K562 (cell line): ENCODE measurements at regions not wholly inside any gene's neighbourhood (a gene's known extent, or its start where the extent isn't known, plus 50 kb on each side); places are given as distances from the start of the nearest gene placed in this dataset.
A peak's percentile ranks its signal among the peaks of the same experiment; 100 is the strongest.

Experiments
- ATAC-seq: fragments of 200-7000 bp; cut with Tn5 transposase; 3 replicates; pipeline ENCODE4 v1.9.1; 2020; ENCODE audit warnings: moderate library complexity
- BruUV-seq: library from RNA; stranded (reverse); fragments of 400-500 nt; replicated peaks from 2 replicates; lab custom pipeline; 2021; lab: Mats Ljungman, UMichigan
- CTCF ChIA-PET: fragments of 300-600 bp; formaldehyde crosslinking; extraction: SDS; loops from one replicate; lab custom pipeline; 2021; ENCODE audit warnings: low intra/inter-chr PET ratio; lab: Yijun Ruan, JAX
- POLR2A ChIA-PET: fragments of 300-600, 350-650 bp; sonication (Branson Sonifier 250); formaldehyde crosslinking; extraction: SDS; loops from one replicate; lab custom pipeline; 2021; ENCODE audit warnings: antibody characterized with exemption, inconsistent platforms; lab: Yijun Ruan, JAX
- DNase-seq, 4 experiments: peaks; one replicate each; pipeline versions ENCODE4 v3.0.0 to v3.0.0-alpha.2; 2011 to 2018; ENCODE audit warnings: low spot score in 3 of 4, mixed read lengths in 3 of 4; ENCODE audit errors: extremely low read depth in 1 of 4
- FAIRE-seq: peaks from 2 replicates; lab custom pipeline; 2011; peaks lifted over from hg19 to GRCh38; lab: Jason Lieb, UNC
- H2AFZ ChIP-seq: 2 replicates; pipeline ENCODE4 v1.6.0; 2011; ENCODE audit warnings: low read depth, low read length, control low read depth, inconsistent platforms
- H3K27ac ChIP-seq: fragments of 200-600 bp; 3 replicates; pipeline ENCODE4 v1.8.0; 2011; ENCODE audit warnings: low read depth, mild to moderate bottlenecking, control low read depth, inconsistent platforms, low read length, moderate library complexity, mixed read lengths; ENCODE audit errors: extremely low read depth
- H3K27me3 ChIP-seq, 2 experiments: fragments of 300-600 bp in 1 of 2; 2 replicates in 1 of 2; 3 replicates in 1 of 2; pipeline versions ENCODE4 v1.6.0 to v1.8.0; 2011; ENCODE audit warnings: inconsistent platforms in 2 of 2, low read length in 2 of 2, mild to moderate bottlenecking in 1 of 2, mixed read lengths in 1 of 2, moderate library complexity in 1 of 2; ENCODE audit not compliant: control insufficient read depth in 2 of 2, insufficient read depth in 2 of 2
- H3K36me3 ChIP-seq: fragments of 300-600 bp; 3 replicates; pipeline ENCODE4 v1.8.0; 2011; ENCODE audit warnings: mild to moderate bottlenecking, low read length, inconsistent platforms; ENCODE audit not compliant: control insufficient read depth, insufficient read depth
- H3K4me1 ChIP-seq, 2 experiments: fragments of 200-600 bp in 1 of 2; replicated peaks in 1 of 2; 2 replicates in 1 of 2; 3 replicates in 1 of 2; pipeline versions ENCODE4 v1.5.1 to v1.8.0; 2011; ENCODE audit warnings: inconsistent platforms in 2 of 2, low read length in 2 of 2, mild to moderate bottlenecking in 1 of 2, mixed read lengths in 1 of 2, moderate library complexity in 1 of 2; ENCODE audit not compliant: control insufficient read depth in 2 of 2, insufficient read depth in 2 of 2
- H3K4me2 ChIP-seq: 2 replicates; pipeline ENCODE4 v1.6.1; 2011; ENCODE audit warnings: low read length, control low read depth, inconsistent platforms, mixed read lengths; ENCODE audit not compliant: insufficient read depth
- H3K4me3 ChIP-seq: fragments of 200-600 bp; sonication (generic), shearing (Covaris generic); 2 replicates; pipeline ENCODE4 v1.5.1; 2016; ENCODE audit warnings: control low read depth, inconsistent platforms
- H3K79me2 ChIP-seq: fragments of 200-600 bp; 3 replicates; pipeline ENCODE4 v1.8.0; 2011; ENCODE audit warnings: low read length, inconsistent platforms; ENCODE audit not compliant: control insufficient read depth, insufficient read depth
- H3K9ac ChIP-seq, 2 experiments: 2 replicates each; pipeline versions ENCODE4 v1.6.0 to v1.6.1; 2011; ENCODE audit warnings: low read depth in 2 of 2, low read length in 2 of 2, control low read depth in 1 of 2, inconsistent platforms in 1 of 2, mild to moderate bottlenecking in 1 of 2, mixed read lengths in 1 of 2; ENCODE audit not compliant: insufficient read depth in 1 of 2
- H3K9me1 ChIP-seq: one replicate; pipeline ENCODE4 v1.6.0; 2011; ENCODE audit warnings: inconsistent platforms, mild to moderate bottlenecking, low read length, moderate library complexity; ENCODE audit not compliant: control insufficient read depth, insufficient read depth
- H3K9me3 ChIP-seq: replicated peaks from 2 replicates; pipeline ENCODE4 v1.5.1; 2011; ENCODE audit warnings: low read depth, low read length, inconsistent platforms; ENCODE audit not compliant: control insufficient read depth, insufficient read depth
- H4K20me1 ChIP-seq: replicated peaks from 2 replicates; pipeline ENCODE4 v1.6.1; 2011; ENCODE audit warnings: low read length, inconsistent platforms, mixed read lengths; ENCODE audit not compliant: control insufficient read depth, insufficient read depth
- ATF1 ChIP-seq, 2 experiments: fragments of 450-650 bp in 1 of 2; IDR thresholded peaks; 2 replicates each; pipeline ENCODE4 v1.6.1; 2016; ENCODE audit warnings: missing compliant biosample characterization in 1 of 2, missing genetic modification characterization in 1 of 2
- CBFA2T3 ChIP-seq: fragments of 450-650 bp; IDR thresholded peaks from 2 replicates; pipeline ENCODE4 v1.6.1; 2017
- CBX1 ChIP-seq: sonication (generic); IDR thresholded peaks from 2 replicates; pipeline ENCODE4 v1.6.1; 2016; ENCODE audit warnings: antibody characterized with exemption, low read depth, mild to moderate bottlenecking
- CC2D1A ChIP-seq: fragments of 450-650 bp; IDR thresholded peaks from 2 replicates; pipeline ENCODE4 v1.6.1; 2017; ENCODE audit warnings: mild to moderate bottlenecking
- CCNT2 ChIP-seq: IDR thresholded peaks from 2 replicates; pipeline ENCODE4 v1.6.1; 2011; ENCODE audit warnings: borderline replicate concordance, low read depth, mild to moderate bottlenecking, moderate library complexity, mixed read lengths, low read length; ENCODE audit not compliant: insufficient read length; ENCODE audit errors: extremely low read depth
- CREB1 ChIP-seq, 2 experiments: sonication (generic) in 1 of 2; formaldehyde crosslinking in 1 of 2; IDR thresholded peaks; 2 replicates each; pipeline versions ENCODE4 v1.6.1 to v1.8.0; 2012 to 2022; ENCODE audit warnings: inconsistent platforms in 1 of 2, mild to moderate bottlenecking in 1 of 2, missing genetic modification reagents in 1 of 2, moderate library complexity in 1 of 2
- MTA2 ChIP-seq: fragments of 450-650 bp; IDR thresholded peaks from 2 replicates; pipeline ENCODE4 v1.6.1; 2016; ENCODE audit warnings: low read depth
- PKNOX1 ChIP-seq: fragments of 450-650 bp; IDR thresholded peaks from 2 replicates; pipeline ENCODE4 v1.6.1; 2016
- POLR2AphosphoS5 ChIP-seq: IDR thresholded peaks from 2 replicates; pipeline ENCODE4 v1.6.1; 2011; ENCODE audit warnings: mild to moderate bottlenecking, low read depth, low read length, moderate library complexity; ENCODE audit not compliant: control insufficient read depth, insufficient read depth
- RFX5 ChIP-seq: IDR thresholded peaks from 2 replicates; pipeline ENCODE4 v1.6.1; 2011; ENCODE audit warnings: low read depth, mild to moderate bottlenecking, improper control_type of control experiment, low read length
- SPI1 ChIP-seq: IDR thresholded peaks from 2 replicates; pipeline ENCODE4 v1.6.1; 2011; ENCODE audit warnings: low read depth, low read length, control low read depth, borderline replicate concordance
- TAF15 ChIP-seq: fragments of 200-400 bp; formaldehyde crosslinking; IDR thresholded peaks from 2 replicates; pipeline ENCODE4 v1.6.1; 2017; ENCODE audit warnings: mild to moderate bottlenecking, low read depth, low read length, moderate library complexity
- TCF3 ChIP-seq: sonication (generic); formaldehyde crosslinking; IDR thresholded peaks from 2 replicates; pipeline ENCODE4 v1.4.0; 2020; ENCODE audit warnings: mild to moderate bottlenecking, missing genetic modification reagents
- TOE1 ChIP-seq, 2 experiments: fragments of 450-650 bp in 1 of 2; sonication (generic) in 1 of 2; formaldehyde crosslinking in 1 of 2; IDR thresholded peaks; 2 replicates each; pipeline versions ENCODE4 v1.7.1 to v1.8.0; 2016 to 2022; ENCODE audit warnings: borderline replicate concordance in 2 of 2, mild to moderate bottlenecking in 2 of 2, antibody characterized with exemption in 1 of 2, inconsistent platforms in 1 of 2, low read depth in 1 of 2, missing genetic modification reagents in 1 of 2, moderate library complexity in 1 of 2
- ZBTB17 ChIP-seq: fragments of 450-650 bp; formaldehyde crosslinking; IDR thresholded peaks from 2 replicates; pipeline ENCODE4 v1.4.0; 2020; ENCODE audit warnings: mild to moderate bottlenecking
- ZNF280A ChIP-seq: fragments of 450-650 bp; IDR thresholded peaks from 2 replicates; pipeline ENCODE4 v1.6.1; 2018; ENCODE audit warnings: mild to moderate bottlenecking, low read depth; ENCODE audit not compliant: partially characterized antibody
- ZNF57 ChIP-seq: fragments of 450-650 bp; formaldehyde crosslinking; IDR thresholded peaks from 2 replicates; pipeline ENCODE4 v1.4.0; 2020; ENCODE audit warnings: mild to moderate bottlenecking, moderate library complexity
- ZNF696 ChIP-seq: fragments of 250-450 bp; sonication (Bioruptor Pico); conservative IDR thresholded peaks from 2 replicates; pipeline ENCODE4 v1.4.0; 2020; ENCODE audit warnings: mild to moderate bottlenecking, moderate library complexity
- in situ Hi-C: fragments of 300-500 bp; cut with MboI; formaldehyde crosslinking; loops from 4 replicates; pipeline ENCODE4 v1.15.0; 2018; ENCODE audit warnings: inconsistent platforms, mixed read lengths
- intact Hi-C: fragments of 100-400 bp; cut with micrococcal nuclease; formaldehyde crosslinking; loops from 2 replicates; pipeline ENCODE4 v1.14.2; 2022

- TF ChIP-seq ZNF280A (peak; percentile 49), ZNF696 (CRISPR knock-in tag) (no peak), CBX1 (0 out of 2 replicates have a peak, but pooled peaks have one; percentile 51), TCF3 (CRISPR knock-in tag) (peak; percentile 48; the same call in 1 of the 2 replicates), CC2D1A (0 out of 2 replicates have a peak, but pooled peaks have one; percentile 24), SPI1 (peak; percentile 88), CCNT2 (peak; percentile 18), CBFA2T3 (peak; percentile 45)
Observed at GRCh38 chr10:15457382-15457781, 86.3 kb upstream of the FAM171A1 start (continued).

- H3K4me3 ChIP-seq, result no peak overlapping the region
- H3K27me3 ChIP-seq, result no peaks in the 10 kb centered on the region
- peak overlapping the region; percentile 9; the same call in 1 of the 2 replicates for H3K4me2 ChIP-seq
- POLR2A ChIA-PET, result no interaction called here
- no peaks in the 10 kb centered on the region for H4K20me1 ChIP-seq
- H2AFZ ChIP-seq, result no peak overlapping the region
- no peak overlapping the region for H3K9ac ChIP-seq
- in situ Hi-C loops, result no loop called here
- H3K36me3 ChIP-seq, result no peaks in the 10 kb centered on the region; the same call in 2 of the 3 replicates
- no peaks in the 10 kb centered on the region for H3K9me1 ChIP-seq
- peak; percentile 67 for FAIRE-seq
- peak; percentile 29 to 71 (median 40) for DNase-seq
- H3K27ac ChIP-seq, result 0 out of 3 replicates have a peak overlapping the region, but pooled peaks have one; percentile 25
- no peaks in the 10 kb centered on the region for H3K79me2 ChIP-seq
- no TSS peak for BruUV-seq
- ATAC-seq, result no peak
- intact Hi-C loops, result no loop called here
- peaks cover 16% of the 10 kb centered on the region for H3K9me3 ChIP-seq
- H3K4me1 ChIP-seq, result peaks cover 7 to 50% of the 10 kb centered on the region in 2 experiments
- CTCF ChIA-PET, result no interaction called here
- TF ChIP-seq RFX5 (no peak), MTA2 (peak; percentile 81), TCF3 (CRISPR knock-in tag) (peak; percentile 85), PKNOX1 (peak; percentile 44; the same call in 1 of the 2 replicates), POLR2AphosphoS5 (0 out of 2 replicates have a peak, but pooled peaks have one; percentile 34), ZNF57 (CRISPR knock-in tag) (peak; percentile 78), TAF15 (no peak), ZBTB17 (CRISPR knock-in tag) (no peak), CREB1 (IDR thresholded peaks at IDR 0.05) (no peak; the same call in 1 of the 2 replicates), CREB1 (CRISPR knock-in tag; IDR thresholded peaks at IDR 0.05) (no peak), TOE1 (IDR thresholded peaks at IDR 0.05; ENCODE audit: borderline replicate concordance) (no peak), TOE1 (CRISPR knock-in tag; IDR thresholded peaks at IDR 0.05; ENCODE audit: borderline replicate concordance, low read depth) (no peak), ATF1 (CRISPR knock-in tag; IDR thresholded peaks at IDR 0.05) (no peak), ATF1 (tag; IDR thresholded peaks at IDR 0.05) (peak; percentile 29; the same call in 1 of the 2 replicates)
Observed at GRCh38 chr10:15455456-15455855, 84.4 kb upstream of the FAM171A1 start.
